HepG2 (cell line): ENCODE measurements at regions not wholly inside any gene's neighbourhood (a gene's known extent, or its start where the extent isn't known, plus 50 kb on each side); places are given as distances from the start of the nearest gene placed in this dataset.

Experiments used
- ATAC-seq: fragments of 200-7000 bp; cut with Tn5 transposase; 3 replicates; pipeline ENCODE4 v1.9.1; 2020; ENCODE audit warnings: mild to moderate bottlenecking, moderate library complexity
- BruUV-seq: library from RNA; stranded (reverse); fragments of 400-500 nt; replicated peaks from 2 replicates; lab custom pipeline; 2021; lab: Mats Ljungman, UMichigan
- CTCF ChIA-PET: fragments of 300-600 bp; formaldehyde crosslinking; extraction: SDS; loops from one replicate; lab custom pipeline; 2021; ENCODE audit warnings: low total read pairs, inconsistent platforms, low intra/inter-chr PET ratio; lab: Yijun Ruan, JAX
- POLR2A ChIA-PET: fragments of 350-600 bp; sonication (Branson Sonifier 250); formaldehyde crosslinking; loops from one replicate; lab custom pipeline; 2020; ENCODE audit warnings: antibody characterized with exemption, inconsistent platforms; lab: Yijun Ruan, JAX
- DNase-seq: peaks from one replicate; pipeline ENCODE4 v3.0.0-alpha.2; 2015; ENCODE audit warnings: low spot score
- FAIRE-seq: peaks from 3 replicates; lab custom pipeline; 2011; peaks lifted over from hg19 to GRCh38; lab: Jason Lieb, UNC
- H2AFZ ChIP-seq: one replicate; pipeline ENCODE4 v1.6.1; 2011; ENCODE audit warnings: low read length, inconsistent platforms
- H3K27ac ChIP-seq: fragments of 300-600 bp; 3 replicates; pipeline ENCODE4 v1.8.0; 2011; ENCODE audit warnings: mixed run types, mild to moderate bottlenecking, mixed read lengths, low read length, inconsistent platforms; ENCODE audit not compliant: insufficient read depth; ENCODE audit errors: extremely low read length
- H3K27me3 ChIP-seq, 2 experiments: fragments of 200-600 bp in 1 of 2; 2 replicates in 1 of 2; 3 replicates in 1 of 2; pipeline versions ENCODE4 v1.6.0 to v1.8.0; 2011; ENCODE audit warnings: low read length in 2 of 2, mild to moderate bottlenecking in 2 of 2, moderate library complexity in 2 of 2, inconsistent platforms in 1 of 2; ENCODE audit not compliant: insufficient read depth in 2 of 2, control insufficient read depth in 1 of 2
- H3K36me3 ChIP-seq, 2 experiments: fragments of 200-600 bp in 1 of 2; replicated peaks in 1 of 2; 2 replicates in 1 of 2; 3 replicates in 1 of 2; pipeline versions ENCODE4 v1.5.1 to v1.8.0; 2011; ENCODE audit warnings: low read length in 2 of 2, inconsistent platforms in 1 of 2; ENCODE audit not compliant: insufficient read depth in 2 of 2, control insufficient read depth in 1 of 2
- H3K4me1 ChIP-seq: 2 replicates; pipeline ENCODE4 v1.5.1; 2012; ENCODE audit warnings: low read length, inconsistent platforms; ENCODE audit not compliant: insufficient read depth
- H3K4me2 ChIP-seq: 2 replicates; pipeline ENCODE4 v1.6.0; 2011; ENCODE audit warnings: low read depth, low read length, inconsistent platforms
- H3K4me3 ChIP-seq, 3 experiments: fragments of 200-600 bp in 1 of 3; sonication (generic), shearing (Covaris generic) in 1 of 3; replicated peaks in 1 of 3; 2 replicates each; pipeline ENCODE4 v1.5.1; 2011 to 2016; ENCODE audit warnings: low read length in 3 of 3, inconsistent platforms in 2 of 3, low read depth in 2 of 3, mild to moderate bottlenecking in 2 of 3, control low read depth in 1 of 3, mixed read lengths in 1 of 3; ENCODE audit not compliant: insufficient read depth in 1 of 3
- H3K79me2 ChIP-seq: one replicate; pipeline ENCODE4 v1.6.1; 2011; ENCODE audit warnings: low read length, inconsistent platforms; ENCODE audit not compliant: insufficient read depth
- H3K9ac ChIP-seq: 2 replicates; pipeline ENCODE4 v1.6.0; 2011; ENCODE audit warnings: mild to moderate bottlenecking, low read depth, low read length, inconsistent platforms; ENCODE audit not compliant: insufficient read depth
- H3K9me3 ChIP-seq: 2 replicates; pipeline ENCODE4 v1.5.1; 2012; ENCODE audit warnings: mild to moderate bottlenecking, low read length
- H4K20me1 ChIP-seq: 2 replicates; pipeline ENCODE4 v1.6.0; 2011; ENCODE audit warnings: inconsistent platforms, mild to moderate bottlenecking, low read length, moderate library complexity; ENCODE audit not compliant: insufficient read depth
- BRF2 ChIP-seq: sonication (generic); formaldehyde crosslinking; IDR thresholded peaks from 2 replicates; pipeline ENCODE4 v1.8.1; 2022; ENCODE audit warnings: mild to moderate bottlenecking, missing genetic modification reagents
- CSRNP2 ChIP-seq: sonication (generic); formaldehyde crosslinking; conservative IDR thresholded peaks from 2 replicates; pipeline ENCODE4 v1.8.0; 2022; ENCODE audit warnings: low read depth, missing genetic modification reagents
- MIER2 ChIP-seq: IDR thresholded peaks from 2 replicates; pipeline ENCODE4 v1.6.1; 2016; ENCODE audit warnings: missing biosample characterization, missing genetic modification reagents
- NR2F2 ChIP-seq: IDR thresholded peaks from 2 replicates; pipeline ENCODE4 v1.6.1; 2012; ENCODE audit warnings: low read depth, inconsistent platforms, borderline replicate concordance
- PAWR ChIP-seq: sonication (generic); formaldehyde crosslinking; IDR thresholded peaks from 2 replicates; pipeline ENCODE4 v1.4.0; 2020; ENCODE audit warnings: missing genetic modification reagents, mild to moderate bottlenecking, borderline replicate concordance
- RNF219 ChIP-seq: sonication (generic); formaldehyde crosslinking; IDR thresholded peaks from 2 replicates; pipeline ENCODE4 v1.5.0; 2020; ENCODE audit warnings: mild to moderate bottlenecking, missing genetic modification reagents
- SAP130 ChIP-seq: IDR thresholded peaks from 2 replicates; pipeline ENCODE4 v1.6.1; 2016; ENCODE audit warnings: low read depth
- SMAD1 ChIP-seq: sonication (generic); formaldehyde crosslinking; IDR thresholded peaks from 2 replicates; pipeline ENCODE4 v1.4.0; 2020; ENCODE audit warnings: missing genetic modification reagents, low read depth, mild to moderate bottlenecking, borderline replicate concordance
- TP53 ChIP-seq: sonication (generic); formaldehyde crosslinking; conservative IDR thresholded peaks from 2 replicates; pipeline ENCODE4 v1.4.0; 2020; ENCODE audit warnings: missing genetic modification reagents
- TRAFD1 ChIP-seq: sonication (generic); formaldehyde crosslinking; IDR thresholded peaks from 2 replicates; pipeline ENCODE4 v1.5.1; 2020; ENCODE audit warnings: missing genetic modification reagents, mild to moderate bottlenecking, borderline replicate concordance
- ZFX ChIP-seq: sonication (generic); formaldehyde crosslinking; IDR thresholded peaks from 2 replicates; pipeline ENCODE4 v1.4.0; 2020; ENCODE audit warnings: mild to moderate bottlenecking, low read depth, missing genetic modification reagents, moderate library complexity
- ZNF138 ChIP-seq: sonication (generic); formaldehyde crosslinking; IDR thresholded peaks from 2 replicates; pipeline ENCODE4 v1.5.0; 2020; ENCODE audit warnings: mild to moderate bottlenecking, low read depth, missing genetic modification reagents
- ZNF143 ChIP-seq: sonication (generic); formaldehyde crosslinking; IDR thresholded peaks from 2 replicates; pipeline ENCODE4 v1.4.0; 2020; ENCODE audit warnings: missing genetic modification reagents
- ZNF232 ChIP-seq: sonication (generic); formaldehyde crosslinking; IDR thresholded peaks from 2 replicates; pipeline ENCODE4 v1.4.0; 2020; ENCODE audit warnings: missing genetic modification reagents, borderline replicate concordance
- ZNF235 ChIP-seq: sonication (generic); formaldehyde crosslinking; IDR thresholded peaks from 2 replicates; pipeline ENCODE4 v1.8.1; 2023; ENCODE audit warnings: mild to moderate bottlenecking, missing genetic modification reagents, borderline replicate concordance
- ZNF367 ChIP-seq: sonication (generic); formaldehyde crosslinking; IDR thresholded peaks from 2 replicates; pipeline ENCODE4 v1.4.0; 2020; ENCODE audit warnings: missing genetic modification reagents, borderline replicate concordance
- ZNF572 ChIP-seq: sonication (generic); formaldehyde crosslinking; IDR thresholded peaks from 2 replicates; pipeline ENCODE4 v1.5.1; 2020; ENCODE audit warnings: mild to moderate bottlenecking, missing genetic modification reagents
- ZNF761 ChIP-seq: sonication (generic); formaldehyde crosslinking; conservative IDR thresholded peaks from 2 replicates; pipeline ENCODE4 v1.4.0; 2020; ENCODE audit warnings: mild to moderate bottlenecking, missing genetic modification reagents
- WGBS: methylation state at CpG from one replicate; pipeline ENCODE4 v1.1.6; 2017; ENCODE audit warnings: low lambda C conversion rate; 5-methylcytosine and 5-hydroxymethylcytosine counted together
- in situ Hi-C: cut with HindIII; loops from 2 replicates; pipeline ENCODE4 v1.10.0; 2017; ENCODE audit warnings: low pct_unique_long_range_greater_than_20kb; ENCODE audit not compliant: extremely low pct_ligation_motif_present
- intact Hi-C: fragments of 100-400 bp; cut with micrococcal nuclease; formaldehyde crosslinking; loops from one replicate; pipeline ENCODE4 v1.10.0; 2022; ENCODE audit not compliant: unreplicated experiment

GRCh38 chr10:47176206-47176902 is 123.6 kb upstream of the GDF10 start:
- Histone ChIP-seq H3K27ac (no peak overlapping the region), H3K9ac (no peak overlapping the region), H2AFZ (no peak overlapping the region), H3K27me3 (peaks cover 3 to 18% of the 10 kb centered on the region in 2 experiments; a peak in 3 of 5 replicates), H3K9me3 (no peaks in the 10 kb centered on the region), H4K20me1 (no peaks in the 10 kb centered on the region), H3K4me3 (no peak overlapping the region), H3K4me1 (no peaks in the 10 kb centered on the region), H3K79me2 (no peaks in the 10 kb centered on the region), H3K36me3 (no peaks in the 10 kb centered on the region), H3K4me2 (no peak overlapping the region)
- in situ Hi-C loops: no loop called here
- WGBS: 12% methylated on average over 12 of the region's 12 CpGs
- DNase-seq (no peak), FAIRE-seq (no peak), ATAC-seq (no peak)
- ChIA-PET CTCF (no interaction called here), POLR2A (no interaction called here)
- TF ChIP-seq NR2F2 (no peak), ZNF138 (no peak), BRF2 (CRISPR knock-in tag) (no peak), TP53 (CRISPR knock-in tag) (no peak), ZNF761 (CRISPR knock-in tag) (no peak), ZNF232 (CRISPR knock-in tag) (no peak), CSRNP2 (CRISPR knock-in tag) (no peak), ZNF572 (no peak), PAWR (CRISPR knock-in tag) (no peak), TRAFD1 (CRISPR knock-in tag) (no peak), MIER2 (CRISPR knock-in tag) (no peak), SAP130 (CRISPR knock-in tag) (no peak), ZNF235 (CRISPR knock-in tag) (no peak), ZNF367 (CRISPR knock-in tag) (no peak), ZNF143 (no peak), ZFX (CRISPR knock-in tag) (no peak), RNF219 (CRISPR knock-in tag) (no peak), SMAD1 (CRISPR knock-in tag) (no peak)
- BruUV-seq: no TSS peak
- intact Hi-C loops: no loop called here
